HCT116 (cell line): ENCODE measurements at regions not wholly inside any gene's neighbourhood (a gene's known extent, or its start where the extent isn't known, plus 50 kb on each side); places are given as distances from the start of the nearest gene placed in this dataset.

ENCODE experiments used
- ATAC-seq: fragments of 200-7000 bp; cut with Tn5 transposase; 2 replicates; pipeline ENCODE4 v1.9.1; 2020; ENCODE audit warnings: mild to moderate bottlenecking, moderate library complexity
- BruUV-seq: library from RNA; stranded (reverse); fragments of 400-500 nt; replicated peaks from 2 replicates; lab custom pipeline; 2021; lab: Mats Ljungman, UMichigan
- CTCF ChIA-PET: fragments of 300-600 bp; sonication (Branson Sonifier 250); formaldehyde crosslinking; loops from one replicate; lab custom pipeline; 2021; ENCODE audit warnings: antibody characterized with exemption; lab: Charles Lee
- POLR2A ChIA-PET: fragments of 300-600, 350-600 bp; sonication (Branson Sonifier 250); formaldehyde crosslinking; loops from one replicate; lab custom pipeline; 2021; ENCODE audit warnings: antibody characterized with exemption; lab: Charles Lee
- RAD21 ChIA-PET, 2 experiments: fragments of 300-600 bp; sonication (Branson Sonifier 250); formaldehyde crosslinking; loops; one replicate each; lab custom pipeline; 2023; ENCODE audit warnings: low total read pairs in 2 of 2; ENCODE audit not compliant: uncharacterized antibody in 2 of 2, unreplicated experiment in 2 of 2, low non-redundant PET in 1 of 2; lab: Charles Lee
- DNase-seq: peaks from one replicate; pipeline ENCODE4 v3.0.0-alpha.2; 2010; ENCODE audit warnings: low read depth, low spot score
- H2AFZ ChIP-seq: fragments of 200-600 bp; shearing (Covaris generic), sonication (generic); 2 replicates; pipeline ENCODE4 v1.6.1; 2017; ENCODE audit warnings: low read depth, mixed run types, mixed read lengths, antibody characterized with exemption, low read length; ENCODE audit not compliant: poor library complexity, severe bottlenecking
- H3K27ac ChIP-seq: 2 replicates; pipeline ENCODE4 v1.5.1; 2012; ENCODE audit warnings: low read depth, low read length
- H3K27me3 ChIP-seq: fragments of 200-600 bp; sonication (generic); 2 replicates; pipeline ENCODE4 v1.6.1; 2016; ENCODE audit warnings: mixed run types, low read length, mixed read lengths; ENCODE audit not compliant: insufficient read depth
- H3K36me3 ChIP-seq, 2 experiments: fragments of 200-500 bp in 1 of 2; fragments of 200-600 bp in 1 of 2; sonication (Bioruptor generic) in 1 of 2; sonication (generic) in 1 of 2; 2 replicates each; pipeline versions ENCODE4 v1.5.1 to v1.6.1; 2014 to 2016; ENCODE audit warnings: low read length in 2 of 2, inconsistent platforms in 1 of 2, mixed read lengths in 1 of 2, mixed run types in 1 of 2; ENCODE audit not compliant: insufficient read depth in 2 of 2, control insufficient read depth in 1 of 2
- H3K4me1 ChIP-seq, 2 experiments: fragments of 200-600 bp in 1 of 2; sonication (generic) in 1 of 2; 2 replicates each; pipeline versions ENCODE4 v1.5.1 to v1.6.1; 2012 to 2017; ENCODE audit warnings: low read length in 2 of 2, inconsistent platforms in 1 of 2, mild to moderate bottlenecking in 1 of 2, mixed read lengths in 1 of 2, mixed run types in 1 of 2, moderate library complexity in 1 of 2; ENCODE audit not compliant: insufficient read depth in 2 of 2, control insufficient read depth in 1 of 2
- H3K4me2 ChIP-seq: fragments of 200-600 bp; sonication (generic); 2 replicates; pipeline ENCODE4 v1.6.1; 2017; ENCODE audit warnings: mixed run types, low read length, mixed read lengths
- H3K4me3 ChIP-seq, 2 experiments: fragments of 200-600 bp in 1 of 2; sonication (generic) in 1 of 2; replicated peaks in 1 of 2; 2 replicates each; pipeline ENCODE4 v1.5.1; 2011 to 2016; ENCODE audit warnings: low read length in 2 of 2, control low read depth in 1 of 2, low read depth in 1 of 2, mild to moderate bottlenecking in 1 of 2, mixed read lengths in 1 of 2, mixed run types in 1 of 2
- H3K79me2 ChIP-seq: fragments of 200-600 bp; sonication (generic); 2 replicates; pipeline ENCODE4 v1.6.1; 2017; ENCODE audit warnings: mild to moderate bottlenecking, mixed run types, low read length, moderate library complexity, mixed read lengths; ENCODE audit not compliant: insufficient read depth
- H3K9ac ChIP-seq: fragments of 200-600 bp; sonication (generic); 2 replicates; pipeline ENCODE4 v1.6.1; 2016; ENCODE audit warnings: low read length, mixed read lengths
- H3K9me2 ChIP-seq: fragments of 200-600 bp; sonication (generic), shearing (Covaris generic); 2 replicates; pipeline ENCODE4 v1.6.1; 2017; ENCODE audit warnings: mixed run types, mild to moderate bottlenecking, moderate library complexity; ENCODE audit not compliant: insufficient read depth
- H3K9me3 ChIP-seq, 2 experiments: fragments of 200-500 bp in 1 of 2; fragments of 200-600 bp in 1 of 2; sonication (Bioruptor generic) in 1 of 2; sonication (generic) in 1 of 2; 2 replicates each; pipeline ENCODE4 v1.6.1; 2014 to 2017; ENCODE audit warnings: low read length in 2 of 2, mixed read lengths in 2 of 2, inconsistent platforms in 1 of 2, low read depth in 1 of 2, mild to moderate bottlenecking in 1 of 2, mixed run types in 1 of 2, moderate library complexity in 1 of 2; ENCODE audit not compliant: control insufficient read depth in 1 of 2, insufficient read depth in 1 of 2
- H4K20me1 ChIP-seq: fragments of 200-600 bp; sonication (generic), shearing (Covaris generic); 2 replicates; pipeline ENCODE4 v1.6.1; 2017; ENCODE audit warnings: mixed run types, mild to moderate bottlenecking, moderate library complexity; ENCODE audit not compliant: insufficient read depth
- ATF3 ChIP-seq: IDR thresholded peaks from 2 replicates; pipeline ENCODE4 v1.6.1; 2012
- CBX3 ChIP-seq: IDR thresholded peaks from 2 replicates; pipeline ENCODE4 v1.6.1; 2012; ENCODE audit warnings: low read depth
- CEBPB ChIP-seq: IDR thresholded peaks from 2 replicates; pipeline ENCODE4 v1.6.1; 2012; ENCODE audit warnings: low read depth
- ELF1 ChIP-seq: IDR thresholded peaks from 2 replicates; pipeline ENCODE4 v1.6.1; 2012; ENCODE audit warnings: low read depth, borderline replicate concordance
- EZH2 ChIP-seq: fragments of 200-600 bp; sonication (generic); IDR thresholded peaks from 2 replicates; pipeline ENCODE4 v1.6.1; 2017; ENCODE audit warnings: antibody characterized with exemption, mixed run types
- EZH2phosphoT487 ChIP-seq: fragments of 200-600 bp; IDR thresholded peaks from 2 replicates; pipeline ENCODE4 v1.6.1; 2018; ENCODE audit warnings: antibody characterized with exemption, borderline replicate concordance
- FOSL1 ChIP-seq: IDR thresholded peaks from 2 replicates; pipeline ENCODE4 v1.6.1; 2012; ENCODE audit warnings: low read depth
- JUND ChIP-seq: IDR thresholded peaks from 2 replicates; pipeline ENCODE4 v1.6.1; 2012
- MAX ChIP-seq: IDR thresholded peaks from 2 replicates; pipeline ENCODE4 v1.6.1; 2012
- POLR2A ChIP-seq: IDR thresholded peaks from 2 replicates; pipeline ENCODE4 v1.7.0; 2011; ENCODE audit warnings: borderline replicate concordance; ENCODE audit not compliant: insufficient read depth, insufficient read length; ENCODE audit errors: extremely low read depth
- POLR2AphosphoS5 ChIP-seq: IDR thresholded peaks from 2 replicates; pipeline ENCODE4 v1.6.1; 2011; ENCODE audit warnings: mild to moderate bottlenecking, low read depth, low read length, moderate library complexity
- RAD21 ChIP-seq: IDR thresholded peaks from 2 replicates; pipeline ENCODE4 v1.6.1; 2012; ENCODE audit warnings: low read depth, mild to moderate bottlenecking
- SIN3A ChIP-seq: IDR thresholded peaks from 2 replicates; pipeline ENCODE4 v1.6.1; 2012; ENCODE audit warnings: low read depth
- SRF ChIP-seq: IDR thresholded peaks from 2 replicates; pipeline ENCODE4 v1.6.1; 2012; ENCODE audit warnings: low read depth
- ZBTB33 ChIP-seq: IDR thresholded peaks from 2 replicates; pipeline ENCODE4 v1.6.1; 2011; ENCODE audit warnings: mild to moderate bottlenecking, low read length, moderate library complexity; ENCODE audit not compliant: insufficient replicate concordance; ENCODE audit errors: extremely low read depth
- ZFX ChIP-seq: fragments of 450-650 bp; IDR thresholded peaks from 2 replicates; pipeline ENCODE4 v1.6.1; 2017
- ZNF274 ChIP-seq: fragments of 200-500 bp; sonication (Bioruptor generic); IDR thresholded peaks from 2 replicates; pipeline ENCODE4 v1.6.1; 2014; ENCODE audit warnings: mild to moderate bottlenecking, low read depth, low read length, inconsistent platforms
- intact Hi-C: fragments of 100-400 bp; cut with micrococcal nuclease; formaldehyde crosslinking; loops from 2 replicates; pipeline ENCODE4 v1.10.0; 2022

GRCh38 chr5:165143741-165144140 lies 1638.3 kb downstream of the MAT2B start:
- ATAC-seq (no peak), DNase-seq (no peak)
- H4K20me1 ChIP-seq: no peaks in the 10 kb centered on the region
- H3K79me2 ChIP-seq: no peaks in the 10 kb centered on the region
- no TSS peak for BruUV-seq
- H3K4me2 ChIP-seq: no peak overlapping the region
- RAD21 ChIA-PET: no interaction called here
- H3K4me1 ChIP-seq: no peaks in the 10 kb centered on the region
- H3K27me3 ChIP-seq: no peaks in the 10 kb centered on the region
- H3K27ac ChIP-seq: no peak overlapping the region
- H3K36me3 ChIP-seq: no peaks in the 10 kb centered on the region
- no peak overlapping the region for H2AFZ ChIP-seq
- intact Hi-C loops: no loop called here
- TF ChIP-seq ZBTB33 (no peak), JUND (no peak), POLR2AphosphoS5 (no peak), ELF1 (no peak), SRF (no peak), CEBPB (no peak), ZNF274 (no peak), SIN3A (no peak), ZFX (no peak), CBX3 (no peak), EZH2 (no peak), MAX (no peak), ATF3 (no peak), POLR2A (no peak), EZH2phosphoT487 (no peak), FOSL1 (no peak), RAD21 (no peak)
- TF ChIP-seq, all 23 proteins: peak for 0
- POLR2A ChIA-PET: no interaction called here
- H3K9me2 ChIP-seq: no peaks in the 10 kb centered on the region
- CTCF ChIA-PET: no interaction called here
- H3K9ac ChIP-seq: no peak overlapping the region
- peaks cover 0 to 9% of the 10 kb centered on the region in 2 experiments; a peak in 2 of 4 replicates for H3K9me3 ChIP-seq
- no peak overlapping the region for H3K4me3 ChIP-seq
